ENCODE measurements at regions not wholly inside any gene's neighbourhood (a gene's known extent, or its start where the extent isn't known, plus 50 kb on each side); places are given as distances from the start of the nearest gene placed in this dataset.

GRCh38 chr2:200189964-200190363, 116.5 kb upstream of the SPATS2L start:
- intact Hi-C loops (cut with micrococcal nuclease; ENCODE audit: unreplicated experiment) = no loop called here
- ChIA-PET POLR2A (no interaction called here), CTCF (no interaction called here)
- no peaks in the 10 kb centered on the region for H3K4me1 Mint-ChIP-seq (ENCODE audit: low read depth, unreplicated experiment)
- DNase-seq = no peak
- H3K27me3 ChIP-seq (replicated peaks; ENCODE audit: control insufficient read depth, insufficient read depth, low read length) = no peaks in the 10 kb centered on the region
- no peaks in the 10 kb centered on the region for H3K4me1 ChIP-seq
- H3K4me3 Mint-ChIP-seq (ENCODE audit: unreplicated experiment) = no peak overlapping the region
- H3K27me3 Mint-ChIP-seq (ENCODE audit: insufficient read depth, unreplicated experiment) = no peaks in the 10 kb centered on the region
- H3K36me3 Mint-ChIP-seq (ENCODE audit: insufficient read depth, unreplicated experiment) = no peaks in the 10 kb centered on the region
- no peak for TF ChIP-seq CTCF (IDR thresholded peaks at IDR 0.05; ENCODE audit: insufficient read depth in 1 of 2, low read depth in 1 of 2, low read length in 1 of 2, severe bottlenecking in 1 of 2, unreplicated experiment in 1 of 2)
- no peak overlapping the region for H3K27ac Mint-ChIP-seq (ENCODE audit: unreplicated experiment)
- no peaks in the 10 kb centered on the region for H3K36me3 ChIP-seq (ENCODE audit: control insufficient read depth, insufficient read depth, low read length)
- no TSS peak for BruUV-seq (replicated peaks)
- no peaks in the 10 kb centered on the region for H3K9me3 Mint-ChIP-seq (ENCODE audit: unreplicated experiment)
- no peak overlapping the region for H3K4me3 ChIP-seq (ENCODE audit: low read depth, low read length)
- H3K9me3 ChIP-seq = no peaks in the 10 kb centered on the region

- ChIA-PET POLR2A (no interaction called here), CTCF (no interaction called here)
- TF ChIP-seq CTCF (IDR thresholded peaks at IDR 0.05; ENCODE audit: insufficient read depth in 1 of 2, low read depth in 1 of 2, low read length in 1 of 2, severe bottlenecking in 1 of 2, unreplicated experiment in 1 of 2) = no peak
- BruUV-seq (replicated peaks) = no TSS peak
- H3K4me1 ChIP-seq = no peaks in the 10 kb centered on the region
- no peaks in the 10 kb centered on the region for H3K27me3 ChIP-seq (replicated peaks; ENCODE audit: control insufficient read depth, insufficient read depth, low read length)
- Mint-ChIP-seq H3K27me3 (ENCODE audit: insufficient read depth, unreplicated experiment) (no peaks in the 10 kb centered on the region), H3K9me3 (ENCODE audit: unreplicated experiment) (no peaks in the 10 kb centered on the region), H3K27ac (ENCODE audit: unreplicated experiment) (no peak overlapping the region), H3K36me3 (ENCODE audit: insufficient read depth, unreplicated experiment) (no peaks in the 10 kb centered on the region), H3K4me3 (ENCODE audit: unreplicated experiment) (no peak overlapping the region), H3K4me1 (ENCODE audit: low read depth, unreplicated experiment) (no peaks in the 10 kb centered on the region)
- no peaks in the 10 kb centered on the region for H3K9me3 ChIP-seq
- intact Hi-C loops (cut with micrococcal nuclease; ENCODE audit: unreplicated experiment) = no loop called here
- H3K36me3 ChIP-seq (ENCODE audit: control insufficient read depth, insufficient read depth, low read length) = no peaks in the 10 kb centered on the region
- H3K4me3 ChIP-seq (ENCODE audit: low read depth, low read length) = no peak overlapping the region
- DNase-seq = no peak
These were observed 113.2 kb upstream of the SPATS2L start for GRCh38 chr2:200193331-200193730.

DNA sequence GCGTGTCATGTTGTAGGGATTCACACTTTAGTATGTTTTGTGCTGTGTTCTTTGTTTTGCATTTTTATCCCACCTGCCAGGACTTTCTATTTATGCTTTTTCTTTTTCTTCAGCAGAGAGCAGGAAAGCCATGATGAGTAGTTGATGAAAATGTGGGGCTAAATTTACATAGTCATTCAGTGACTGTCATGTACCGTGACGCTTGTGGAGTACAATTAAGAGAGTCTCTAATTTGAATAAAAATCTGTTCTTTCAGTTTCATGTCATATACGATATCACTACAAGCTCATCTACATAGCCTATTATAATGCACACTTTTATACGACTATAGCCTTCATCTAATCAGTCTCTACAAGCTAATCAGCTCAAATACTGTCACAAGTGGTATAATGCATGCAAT, 112.7 kb upstream of the SPATS2L start:
- TF ChIP-seq CTCF (IDR thresholded peaks at IDR 0.05; ENCODE audit: insufficient read depth in 1 of 2, low read depth in 1 of 2, low read length in 1 of 2, severe bottlenecking in 1 of 2, unreplicated experiment in 1 of 2) = no peak

More for the DNA sequence above, 112.7 kb upstream of the SPATS2L start:
- no peaks in the 10 kb centered on the region for H3K27me3 Mint-ChIP-seq (ENCODE audit: insufficient read depth, unreplicated experiment)
- BruUV-seq (replicated peaks) = no TSS peak
- Histone ChIP-seq H3K4me3 (ENCODE audit: low read depth, low read length) (no peak overlapping the region), H3K36me3 (ENCODE audit: control insufficient read depth, insufficient read depth, low read length) (no peaks in the 10 kb centered on the region), H3K9me3 (no peaks in the 10 kb centered on the region), H3K27me3 (replicated peaks; ENCODE audit: control insufficient read depth, insufficient read depth, low read length) (no peaks in the 10 kb centered on the region), H3K4me1 (no peaks in the 10 kb centered on the region)
- ChIA-PET POLR2A (no interaction called here), CTCF (no interaction called here)
- intact Hi-C loops (cut with micrococcal nuclease; ENCODE audit: unreplicated experiment) = no loop called here
- DNase-seq = no peak
- no peaks in the 10 kb centered on the region for H3K9me3 Mint-ChIP-seq (ENCODE audit: unreplicated experiment)
- no peaks in the 10 kb centered on the region for H3K36me3 Mint-ChIP-seq (ENCODE audit: insufficient read depth, unreplicated experiment)
- no peak overlapping the region for H3K4me3 Mint-ChIP-seq (ENCODE audit: unreplicated experiment)
- no peaks in the 10 kb centered on the region for H3K4me1 Mint-ChIP-seq (ENCODE audit: low read depth, unreplicated experiment)
- H3K27ac Mint-ChIP-seq (ENCODE audit: unreplicated experiment) = no peak overlapping the region

Data from Caco-2 (cell line).